ENCODE measurements at regions not wholly inside any gene's neighbourhood (a gene's known extent, or its start where the extent isn't known, plus 50 kb on each side); places are given as distances from the start of the nearest gene placed in this dataset.

GRCh38 chr4:157978680-157979361 is 194.0 kb downstream of the GASK1B start:
- no peaks in the 10 kb centered on the region for H3K27me3 Mint-ChIP-seq
- no peak overlapping the region for H3K27ac Mint-ChIP-seq (ENCODE audit: low read depth)
- ATAC-seq (replicated peaks; ENCODE audit: extremely low read depth, poor library complexity, severe bottlenecking), result no peak
- no peak overlapping the region for H3K4me3 Mint-ChIP-seq
- DNase-seq (ENCODE audit: low spot score in 2 of 2), result no peak
- peaks cover 2% of the 10 kb centered on the region for H3K36me3 Mint-ChIP-seq (ENCODE audit: insufficient read depth)
- peaks cover 6% of the 10 kb centered on the region for H3K9me3 Mint-ChIP-seq
- H3K4me1 Mint-ChIP-seq, result no peaks in the 10 kb centered on the region

GRCh38 chr4:157977086-157977485 is 195.7 kb downstream of the GASK1B start:
- DNase-seq (ENCODE audit: low spot score in 2 of 2), result no peak
- Mint-ChIP-seq H3K27ac (ENCODE audit: low read depth) (no peak overlapping the region), H3K4me1 (no peaks in the 10 kb centered on the region), H3K36me3 (ENCODE audit: insufficient read depth) (peaks cover 2% of the 10 kb centered on the region), H3K4me3 (no peak overlapping the region), H3K27me3 (no peaks in the 10 kb centered on the region), H3K9me3 (no peaks in the 10 kb centered on the region)
- ATAC-seq (replicated peaks; ENCODE audit: extremely low read depth, poor library complexity, severe bottlenecking), result no peak

GRCh38 chr4:157973297-157973696 is 199.5 kb downstream of the GASK1B start:
- H3K9me3 Mint-ChIP-seq, result no peaks in the 10 kb centered on the region
- no peaks in the 10 kb centered on the region for H3K4me1 Mint-ChIP-seq
- no peaks in the 10 kb centered on the region for H3K27me3 Mint-ChIP-seq
- no peak for DNase-seq (ENCODE audit: low spot score in 2 of 2)
- no peak for ATAC-seq (replicated peaks; ENCODE audit: extremely low read depth, poor library complexity, severe bottlenecking)
- no peaks in the 10 kb centered on the region for H3K36me3 Mint-ChIP-seq (ENCODE audit: insufficient read depth)
- no peak overlapping the region for H3K27ac Mint-ChIP-seq (ENCODE audit: low read depth)
- H3K4me3 Mint-ChIP-seq, result no peak overlapping the region

DNA sequence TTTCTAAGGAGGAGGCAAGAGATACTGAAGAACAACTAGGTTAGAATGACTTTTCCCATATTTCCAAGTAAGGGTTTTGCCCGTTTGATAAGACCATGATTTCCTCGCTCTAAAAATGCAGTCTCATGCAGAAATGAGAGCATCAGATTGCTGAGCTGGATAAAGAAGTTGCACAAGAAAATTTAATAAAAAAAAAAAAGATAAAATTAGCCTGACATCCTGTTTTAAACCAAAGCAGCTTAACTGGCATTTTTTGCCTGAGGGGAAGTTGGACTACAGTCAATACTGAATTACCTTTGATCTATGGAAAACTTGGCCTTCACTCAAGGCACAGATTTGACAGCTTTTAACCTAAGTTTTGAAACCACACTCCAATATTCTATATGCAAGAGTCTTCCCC is 208.4 kb downstream of the GASK1B start:
- no peak overlapping the region for H3K27ac Mint-ChIP-seq (ENCODE audit: low read depth)
- no peaks in the 10 kb centered on the region for H3K27me3 Mint-ChIP-seq
- no peaks in the 10 kb centered on the region for H3K9me3 Mint-ChIP-seq
- DNase-seq (ENCODE audit: low spot score in 2 of 2), result no peak
- no peak for ATAC-seq (replicated peaks; ENCODE audit: extremely low read depth, poor library complexity, severe bottlenecking)
- no peaks in the 10 kb centered on the region for H3K4me1 Mint-ChIP-seq
- no peaks in the 10 kb centered on the region for H3K36me3 Mint-ChIP-seq (ENCODE audit: insufficient read depth)
- H3K4me3 Mint-ChIP-seq, result no peak overlapping the region

GRCh38 chr4:157961229-157961990 is 211.4 kb downstream of the GASK1B start:
- no peak overlapping the region for H3K4me3 Mint-ChIP-seq
- H3K36me3 Mint-ChIP-seq (ENCODE audit: insufficient read depth), result no peaks in the 10 kb centered on the region
- peaks cover 4% of the 10 kb centered on the region for H3K9me3 Mint-ChIP-seq
- H3K27me3 Mint-ChIP-seq, result no peaks in the 10 kb centered on the region
- ATAC-seq (replicated peaks; ENCODE audit: extremely low read depth, poor library complexity, severe bottlenecking), result no peak
- no peak overlapping the region for H3K27ac Mint-ChIP-seq (ENCODE audit: low read depth)
- DNase-seq (ENCODE audit: low spot score in 2 of 2), result no peak
- H3K4me1 Mint-ChIP-seq, result no peaks in the 10 kb centered on the region

GRCh38 chr4:157957905-157958304 is 214.9 kb downstream of the GASK1B start:
- no peaks in the 10 kb centered on the region for H3K4me1 Mint-ChIP-seq
- H3K4me3 Mint-ChIP-seq, result no peak overlapping the region
- H3K27me3 Mint-ChIP-seq, result no peaks in the 10 kb centered on the region
- no peak overlapping the region for H3K27ac Mint-ChIP-seq (ENCODE audit: low read depth)
- no peak for ATAC-seq (replicated peaks; ENCODE audit: extremely low read depth, poor library complexity, severe bottlenecking)
- no peaks in the 10 kb centered on the region for H3K36me3 Mint-ChIP-seq (ENCODE audit: insufficient read depth)
- no peak for DNase-seq (ENCODE audit: low spot score in 2 of 2)
- H3K9me3 Mint-ChIP-seq, result peaks cover 4% of the 10 kb centered on the region

DNA sequence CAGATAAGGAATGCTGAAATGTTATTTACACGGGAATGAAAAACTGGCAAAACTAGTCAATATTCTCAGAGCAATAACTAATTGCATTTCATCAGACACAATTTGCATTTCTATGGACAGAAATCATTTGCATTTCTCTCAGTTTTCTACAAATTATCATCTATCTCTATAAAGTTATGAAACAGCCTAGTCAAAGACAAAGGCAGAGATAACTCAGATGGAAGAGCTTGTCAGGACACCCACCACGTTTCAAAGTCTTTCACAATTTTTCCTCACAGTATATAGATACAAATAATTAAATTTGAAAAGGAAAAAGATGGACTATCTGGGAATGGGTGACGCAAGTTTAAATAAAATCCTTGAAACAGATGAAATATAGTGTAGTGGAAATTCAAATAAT is 230.8 kb downstream of the GASK1B start:
- H3K9me3 Mint-ChIP-seq, result peaks cover 18% of the 10 kb centered on the region
- DNase-seq (ENCODE audit: low spot score in 2 of 2), result no peak
- ATAC-seq (replicated peaks; ENCODE audit: extremely low read depth, poor library complexity, severe bottlenecking), result no peak

GRCh38 chr4:157934151-157934550 is 238.7 kb downstream of the GASK1B start:
- DNase-seq (ENCODE audit: low spot score in 2 of 2) (no peak), ATAC-seq (replicated peaks; ENCODE audit: extremely low read depth, poor library complexity, severe bottlenecking) (no peak)

More for the DNA sequence above, 230.8 kb downstream of the GASK1B start:
- Mint-ChIP-seq H3K4me3 (no peak overlapping the region), H3K27ac (ENCODE audit: low read depth) (no peak overlapping the region), H3K4me1 (no peaks in the 10 kb centered on the region), H3K27me3 (no peaks in the 10 kb centered on the region), H3K36me3 (ENCODE audit: insufficient read depth) (no peaks in the 10 kb centered on the region)

GRCh38 chr4:157932936-157933335 is 239.9 kb downstream of the GASK1B start:
- Mint-ChIP-seq H3K27ac (ENCODE audit: low read depth) (no peak overlapping the region), H3K4me3 (no peak overlapping the region), H3K9me3 (peaks cover 10% of the 10 kb centered on the region), H3K36me3 (ENCODE audit: insufficient read depth) (no peaks in the 10 kb centered on the region), H3K27me3 (no peaks in the 10 kb centered on the region), H3K4me1 (no peaks in the 10 kb centered on the region)
- no peak for DNase-seq (ENCODE audit: low spot score in 2 of 2)
- ATAC-seq (replicated peaks; ENCODE audit: extremely low read depth, poor library complexity, severe bottlenecking), result no peak

More at GRCh38 chr4:157934151-157934550, 238.7 kb downstream of the GASK1B start:
- Mint-ChIP-seq H3K36me3 (ENCODE audit: insufficient read depth) (no peaks in the 10 kb centered on the region), H3K27ac (ENCODE audit: low read depth) (no peak overlapping the region), H3K4me3 (no peak overlapping the region), H3K4me1 (no peaks in the 10 kb centered on the region), H3K27me3 (no peaks in the 10 kb centered on the region), H3K9me3 (peaks cover 4% of the 10 kb centered on the region)

DNA sequence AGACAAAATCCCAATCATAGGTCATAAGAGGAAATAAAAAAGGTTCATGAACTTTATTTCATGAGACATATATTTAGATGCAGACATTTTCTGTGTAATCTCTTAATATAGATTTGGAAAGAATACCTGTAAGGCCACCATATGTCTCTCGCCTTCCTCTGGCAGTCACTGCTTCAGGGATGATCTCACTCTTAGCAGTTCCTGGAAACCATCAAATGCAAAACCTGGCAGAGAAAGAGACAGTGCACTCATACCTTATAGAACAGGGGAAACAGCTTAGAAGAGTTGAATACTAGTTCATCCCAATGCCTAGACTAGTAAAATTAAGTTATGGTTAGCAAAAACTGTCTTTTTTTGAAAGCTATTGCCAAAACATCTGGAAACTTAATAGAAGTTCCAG is 243.3 kb downstream of the GASK1B start:
- no peak for ATAC-seq (replicated peaks; ENCODE audit: extremely low read depth, poor library complexity, severe bottlenecking)
- Mint-ChIP-seq H3K27ac (ENCODE audit: low read depth) (no peak overlapping the region), H3K4me1 (no peaks in the 10 kb centered on the region), H3K36me3 (ENCODE audit: insufficient read depth) (no peaks in the 10 kb centered on the region), H3K4me3 (no peak overlapping the region), H3K9me3 (peaks cover 17% of the 10 kb centered on the region), H3K27me3 (no peaks in the 10 kb centered on the region)
- DNase-seq (ENCODE audit: low spot score in 2 of 2), result no peak

DNA sequence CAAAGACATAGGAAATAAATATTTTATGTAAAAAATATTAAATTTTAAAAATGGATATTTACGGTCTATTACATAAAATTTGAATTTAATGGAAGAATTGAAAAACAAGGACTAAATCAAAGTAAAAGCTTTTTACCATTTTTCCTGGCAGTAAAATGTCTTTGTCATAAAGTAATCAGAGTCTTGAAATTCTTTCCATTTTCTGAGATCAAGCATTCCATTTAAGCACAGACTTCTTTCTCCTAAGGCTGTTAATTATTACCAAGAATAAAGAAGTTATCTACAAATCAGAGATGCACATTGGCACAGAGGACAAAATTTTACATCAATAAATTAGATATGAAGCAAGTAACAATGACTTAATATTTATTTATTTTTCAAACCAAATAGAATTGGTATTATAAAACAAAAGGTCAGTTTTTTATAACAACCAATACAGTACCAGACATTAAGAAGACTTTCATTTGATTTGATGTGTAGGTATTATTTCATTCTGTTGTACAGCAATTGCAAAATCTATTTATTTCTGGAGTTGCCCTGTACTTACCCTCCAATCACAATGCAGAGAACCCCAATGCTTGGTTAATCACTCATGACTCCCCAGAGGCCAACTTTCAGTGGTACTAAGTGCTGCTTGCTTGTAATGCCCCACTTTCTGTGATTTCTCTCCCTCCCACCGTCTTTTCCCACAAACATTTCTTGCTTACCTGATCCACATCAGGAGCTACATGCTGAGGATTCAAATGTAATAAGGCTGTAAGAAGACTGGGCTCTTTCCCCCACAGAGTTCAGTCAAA is 254.6 kb downstream of the GASK1B start:
- no peak for DNase-seq (ENCODE audit: low spot score in 2 of 2)
- Mint-ChIP-seq H3K27ac (ENCODE audit: low read depth) (no peak overlapping the region), H3K9me3 (peaks cover 16% of the 10 kb centered on the region), H3K4me3 (no peak overlapping the region), H3K36me3 (ENCODE audit: insufficient read depth) (no peaks in the 10 kb centered on the region), H3K4me1 (no peaks in the 10 kb centered on the region), H3K27me3 (no peaks in the 10 kb centered on the region)
- no peak for ATAC-seq (replicated peaks; ENCODE audit: extremely low read depth, poor library complexity, severe bottlenecking)

GRCh38 chr4:157912212-157912611 is 260.6 kb downstream of the GASK1B start:
- no peaks in the 10 kb centered on the region for H3K27me3 Mint-ChIP-seq
- H3K9me3 Mint-ChIP-seq, result peaks cover 5% of the 10 kb centered on the region
- H3K36me3 Mint-ChIP-seq (ENCODE audit: insufficient read depth), result no peaks in the 10 kb centered on the region
- H3K4me3 Mint-ChIP-seq, result no peak overlapping the region
- DNase-seq (ENCODE audit: low spot score in 2 of 2), result no peak
- ATAC-seq (replicated peaks; ENCODE audit: extremely low read depth, poor library complexity, severe bottlenecking), result no peak
- H3K27ac Mint-ChIP-seq (ENCODE audit: low read depth), result no peak overlapping the region
- H3K4me1 Mint-ChIP-seq, result no peaks in the 10 kb centered on the region

Data from central memory CD8-positive, alpha-beta T cell (primary cell).